GM21447 (cell line): ENCODE measurements at regions not wholly inside any gene's neighbourhood (a gene's known extent, or its start where the extent isn't known, plus 50 kb on each side); places are given as distances from the start of the nearest gene placed in this dataset.
A peak's percentile ranks its signal among the peaks of the same experiment; 100 is the strongest.

ENCODE experiments used
- ATAC-seq: cut with Tn5 transposase; IDR thresholded peaks from one replicate; pipeline ENCODE4 v1.9.1; 2021; ENCODE audit not compliant: unreplicated experiment

DNA sequence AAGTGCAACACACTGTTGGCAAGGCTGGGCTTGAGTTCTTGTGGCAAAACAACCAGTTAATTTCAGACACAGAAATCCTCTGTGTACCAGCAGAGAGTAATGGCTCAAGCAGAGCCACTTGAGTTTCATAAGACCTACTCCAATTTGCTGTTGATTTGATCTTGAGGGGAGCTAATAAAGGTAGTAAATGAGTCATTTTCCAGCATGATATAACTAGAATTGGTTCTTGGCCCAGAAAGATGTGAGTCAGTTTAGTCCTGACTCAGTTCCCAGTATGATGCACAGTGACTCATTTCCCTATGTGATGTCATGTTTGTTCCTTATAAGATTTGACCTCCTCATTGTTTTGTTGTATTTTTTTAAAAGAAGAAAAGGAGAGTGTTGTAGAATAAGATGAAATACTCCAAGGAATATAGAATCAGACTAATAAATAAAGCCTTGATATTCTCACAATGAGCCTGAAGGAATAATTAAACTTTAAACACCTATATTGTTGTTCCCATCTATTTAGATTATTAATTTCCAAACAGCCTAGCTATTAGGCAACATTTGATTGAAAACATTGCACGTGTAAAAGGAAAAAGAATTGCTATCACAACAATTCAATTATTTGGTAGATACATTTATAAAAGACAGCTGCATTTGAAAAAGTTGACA, 186.2 kb downstream of the REEP3 start:
- peak; percentile 64 for ATAC-seq

GRCh38 chr10:63708421-63708820, 187.2 kb downstream of the REEP3 start:
- no peak for ATAC-seq

GRCh38 chr10:63710703-63711102, 189.5 kb downstream of the REEP3 start:
- ATAC-seq = no peak

DNA sequence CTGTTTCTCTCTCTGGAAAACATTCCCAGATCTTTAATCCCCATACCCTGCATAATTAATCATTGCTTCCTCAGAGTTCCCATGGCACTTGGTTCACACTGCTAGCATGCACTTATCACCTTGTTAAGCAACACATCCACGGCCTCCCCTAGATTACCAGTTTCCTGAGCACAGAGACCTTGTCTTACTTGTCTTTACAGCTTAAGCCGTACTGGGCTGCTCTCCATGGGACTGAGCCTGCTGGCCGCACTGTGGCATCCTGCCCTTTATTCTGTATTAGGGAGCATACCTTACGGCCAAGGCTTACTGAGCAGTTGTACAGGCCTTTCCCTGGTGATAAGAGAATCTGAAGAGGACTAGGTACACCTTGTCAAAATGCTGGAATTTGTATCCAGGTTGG, 190.2 kb downstream of the REEP3 start:
- ATAC-seq = no peak

- no peak for ATAC-seq
These were observed 190.9 kb downstream of the REEP3 start for GRCh38 chr10:63711867-63712716.

- ATAC-seq = no peak
These were observed 191.5 kb downstream of the REEP3 start for GRCh38 chr10:63712717-63713115.

- ATAC-seq = no peak
These were observed 192.3 kb downstream of the REEP3 start for GRCh38 chr10:63713191-63714144.

DNA sequence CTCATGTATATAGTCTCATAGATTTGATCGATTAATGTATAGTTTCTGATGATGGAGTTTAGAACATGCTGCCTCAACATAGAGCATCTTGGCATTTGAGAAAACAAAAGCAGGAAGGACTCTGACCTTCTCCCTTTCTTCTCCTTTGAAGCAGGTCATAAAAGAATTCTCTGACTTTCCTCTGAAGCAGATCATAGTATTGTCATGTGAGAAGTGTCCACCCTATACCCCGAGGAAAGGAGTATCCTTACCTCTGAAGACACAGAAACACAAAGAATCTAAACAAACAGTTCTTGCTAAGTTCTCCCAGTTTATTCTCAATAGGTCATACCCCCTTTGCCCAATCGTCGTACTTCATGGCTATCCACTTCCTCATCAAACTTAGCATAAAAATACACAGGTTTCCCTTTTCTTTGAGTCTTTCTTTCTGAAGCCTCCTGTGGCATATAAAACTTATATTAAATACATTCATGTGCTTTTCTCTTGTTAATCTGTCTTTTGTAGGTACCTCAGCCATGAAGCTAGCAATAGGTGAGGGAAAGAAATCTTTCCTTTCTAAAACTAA, 194.9 kb downstream of the REEP3 start:
- ATAC-seq = no peak

DNA sequence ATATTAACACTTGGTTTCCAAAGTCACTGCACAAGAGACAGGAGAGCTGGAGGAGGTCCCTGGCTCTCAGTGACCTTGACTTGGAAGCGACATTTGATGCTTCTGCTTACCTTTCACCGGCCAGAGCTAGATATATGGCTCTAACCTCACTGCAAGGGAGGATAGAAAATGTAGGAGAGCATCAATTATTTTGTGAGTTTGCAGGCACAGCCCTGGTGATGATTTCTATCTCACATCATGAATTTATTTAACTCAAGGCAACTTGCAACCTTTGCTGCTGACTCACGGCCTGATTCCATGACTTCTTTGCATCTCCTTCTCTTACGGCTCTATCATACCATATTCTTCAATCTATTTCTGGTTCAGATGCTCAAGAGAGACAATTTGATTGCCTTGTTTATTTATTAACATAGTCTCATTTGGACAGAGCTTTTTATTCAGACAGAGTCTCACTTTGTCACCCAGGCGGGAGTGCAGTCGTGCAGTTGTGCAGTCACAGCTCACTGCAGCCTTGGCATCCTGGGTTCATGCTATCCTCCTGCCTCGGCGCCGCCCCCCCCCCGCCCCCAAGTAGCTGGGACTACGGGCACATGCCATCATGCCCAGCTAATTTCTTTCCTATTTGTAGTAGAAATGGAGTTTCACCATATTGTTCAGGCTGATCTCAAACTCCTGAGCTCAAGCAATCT, 196.0 kb downstream of the REEP3 start:
- ATAC-seq = no peak

GRCh38 chr10:63718006-63718405, 196.8 kb downstream of the REEP3 start:
- no peak for ATAC-seq

DNA sequence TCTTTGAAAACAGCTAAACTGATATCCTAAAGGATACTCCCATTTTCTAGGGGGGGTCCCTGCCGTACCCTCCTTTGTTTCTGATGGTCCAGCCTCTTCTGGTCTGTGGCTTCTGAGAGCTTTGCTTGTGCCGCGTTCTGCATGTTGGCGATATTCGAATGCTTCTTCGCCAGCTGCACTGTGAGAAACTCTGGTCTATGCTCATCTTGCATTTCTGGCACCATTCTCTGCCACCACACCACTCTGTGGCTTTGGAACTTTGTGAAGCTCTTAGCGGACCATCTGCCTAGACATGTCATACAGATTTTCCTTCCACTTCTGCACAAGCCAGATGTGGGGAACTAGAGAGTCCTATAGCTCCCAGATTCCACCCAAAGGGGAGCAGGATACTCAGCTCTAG, 197.2 kb downstream of the REEP3 start:
- no peak for ATAC-seq

- no peak for ATAC-seq
These were observed 198.1 kb downstream of the REEP3 start for GRCh38 chr10:63719226-63719856.

GRCh38 chr10:63720072-63720537, 198.9 kb downstream of the REEP3 start:
- peak; percentile 54 for ATAC-seq

DNA sequence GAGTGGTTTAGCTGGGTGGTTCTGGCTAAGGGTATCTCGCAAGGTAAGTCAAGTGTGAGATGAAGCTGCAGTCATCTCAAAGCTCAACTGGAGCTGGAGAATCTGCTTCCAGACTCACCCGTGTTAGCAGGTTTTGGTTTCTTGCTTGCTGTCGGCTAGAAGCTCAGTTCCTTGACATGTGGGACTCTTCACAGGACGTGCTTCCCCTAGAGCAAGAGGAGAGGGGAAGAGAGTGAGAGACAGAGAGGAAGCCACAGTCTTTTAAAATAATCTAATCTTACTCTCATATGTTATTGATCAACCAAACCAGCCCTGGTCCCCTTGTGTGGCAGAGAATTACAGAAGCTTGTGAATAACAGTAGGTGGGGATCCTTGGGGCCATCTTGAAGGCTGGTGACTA, 199.5 kb downstream of the REEP3 start:
- peak; percentile 70 for ATAC-seq

DNA sequence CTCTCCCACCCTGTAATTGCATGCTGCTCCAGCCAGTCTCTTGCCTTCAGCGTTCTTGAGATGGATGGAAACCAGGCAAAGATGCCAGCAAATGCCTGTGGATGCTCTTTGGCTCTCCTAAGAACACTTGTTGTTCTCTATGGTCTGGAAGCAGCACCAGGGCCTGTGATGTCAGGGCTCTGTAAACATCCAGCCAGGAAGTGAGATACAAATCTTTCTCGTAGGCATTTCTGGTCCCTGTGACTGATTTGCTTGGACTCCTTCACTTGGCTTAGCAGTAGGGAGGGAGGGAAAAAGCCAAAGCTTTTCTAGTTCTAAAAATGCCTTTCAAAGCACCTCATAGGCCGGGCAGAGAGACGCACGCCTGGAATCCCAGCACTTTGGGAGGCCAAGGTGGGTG, 201.3 kb downstream of the REEP3 start:
- ATAC-seq = no peak

GRCh38 chr10:63723320-63723719, 202.1 kb downstream of the REEP3 start:
- no peak for ATAC-seq

- no peak for ATAC-seq
These were observed 202.5 kb downstream of the REEP3 start for GRCh38 chr10:63723741-63724140.

DNA sequence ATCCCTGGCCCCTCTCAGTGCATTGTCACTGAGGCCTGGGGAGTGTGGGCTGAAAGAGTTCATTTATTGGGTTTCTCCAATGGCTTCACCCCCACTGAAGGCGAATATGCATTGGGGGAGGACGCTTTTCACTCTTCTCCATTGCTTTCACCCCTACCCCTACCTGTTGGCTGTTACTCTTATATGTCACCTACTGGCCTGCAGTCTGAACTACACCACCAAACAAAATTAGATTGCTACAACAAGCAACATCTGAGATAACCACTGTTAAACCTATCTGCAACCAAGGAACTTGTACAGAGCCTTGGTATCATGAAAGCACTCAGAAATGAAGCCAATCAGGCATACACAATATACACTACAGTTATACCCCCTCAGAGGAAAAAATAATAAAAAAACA, 203.7 kb downstream of the REEP3 start:
- no peak for ATAC-seq

DNA sequence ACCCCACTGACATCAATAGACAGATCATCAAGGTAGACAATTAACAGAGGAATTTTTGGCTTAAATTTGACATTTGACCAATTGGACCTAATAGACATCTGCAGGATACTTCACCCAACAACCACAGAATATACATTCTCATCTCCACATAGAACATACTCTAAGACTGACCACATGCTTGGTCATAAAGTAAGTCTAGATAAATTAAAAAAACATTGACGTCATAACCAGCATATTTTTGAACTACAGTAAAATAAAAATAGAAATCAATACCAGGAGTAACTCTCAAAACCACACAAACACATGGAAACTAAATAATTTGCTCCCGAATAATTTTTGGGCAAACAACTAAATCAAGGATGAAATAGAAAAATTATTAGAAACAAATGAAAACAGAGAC, 205.7 kb downstream of the REEP3 start:
- no peak for ATAC-seq

- ATAC-seq = no peak
These were observed 206.4 kb downstream of the REEP3 start for GRCh38 chr10:63727636-63728035.
